Fibroblast of gingiva (primary cell): ENCODE measurements at regions not wholly inside any gene's neighbourhood (a gene's known extent, or its start where the extent isn't known, plus 50 kb on each side); places are given as distances from the start of the nearest gene placed in this dataset.

Source experiments
- DNase-seq: peaks from one replicate; pipeline ENCODE4 v3.0.0-alpha.2; 2011; ENCODE audit warnings: low read depth

DNA sequence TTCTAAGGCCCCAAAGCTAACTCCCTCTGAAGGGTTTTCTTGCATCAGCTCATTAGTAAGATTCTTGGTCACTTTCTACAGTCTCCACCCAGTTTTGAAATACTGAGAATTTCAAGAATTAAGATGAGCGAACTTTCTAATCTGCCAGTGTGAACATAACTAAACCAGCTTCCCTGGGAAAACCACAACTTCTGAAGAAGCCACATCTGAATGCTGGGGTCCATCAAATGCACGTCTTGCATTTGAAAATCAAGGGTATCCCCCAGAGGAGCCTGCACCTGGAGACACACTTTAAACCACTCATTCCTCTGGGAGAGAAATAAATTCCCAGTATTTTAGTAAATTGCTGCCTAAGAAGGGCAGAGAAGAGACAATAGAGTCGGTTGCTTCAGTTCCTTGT, 292.1 kb upstream of the CDH4 start:
- no peak for DNase-seq

- DNase-seq: no peak
Measured at GRCh38 chr20:60960500-60960899, 291.6 kb upstream of the CDH4 start.

DNA sequence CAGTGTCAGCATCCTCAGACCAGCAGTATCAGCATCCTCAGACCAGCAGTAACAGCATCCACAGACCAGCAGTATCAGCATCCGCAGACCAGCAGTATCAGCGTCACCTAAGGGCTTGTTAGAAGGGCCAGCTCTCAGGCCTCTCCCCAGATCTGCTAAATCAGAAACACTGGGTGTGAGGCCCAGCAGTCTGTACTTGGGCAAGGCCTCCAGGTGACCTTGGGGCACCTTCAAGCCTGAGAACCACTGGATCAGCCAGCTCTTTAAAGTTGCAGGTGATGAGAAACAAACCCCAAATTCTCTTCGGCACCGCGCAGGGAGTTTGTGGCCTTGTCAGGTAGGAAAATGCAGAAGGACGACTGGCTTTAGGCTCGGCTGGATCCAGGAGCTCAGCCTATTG, 290.5 kb upstream of the CDH4 start:
- DNase-seq: no peak

DNA sequence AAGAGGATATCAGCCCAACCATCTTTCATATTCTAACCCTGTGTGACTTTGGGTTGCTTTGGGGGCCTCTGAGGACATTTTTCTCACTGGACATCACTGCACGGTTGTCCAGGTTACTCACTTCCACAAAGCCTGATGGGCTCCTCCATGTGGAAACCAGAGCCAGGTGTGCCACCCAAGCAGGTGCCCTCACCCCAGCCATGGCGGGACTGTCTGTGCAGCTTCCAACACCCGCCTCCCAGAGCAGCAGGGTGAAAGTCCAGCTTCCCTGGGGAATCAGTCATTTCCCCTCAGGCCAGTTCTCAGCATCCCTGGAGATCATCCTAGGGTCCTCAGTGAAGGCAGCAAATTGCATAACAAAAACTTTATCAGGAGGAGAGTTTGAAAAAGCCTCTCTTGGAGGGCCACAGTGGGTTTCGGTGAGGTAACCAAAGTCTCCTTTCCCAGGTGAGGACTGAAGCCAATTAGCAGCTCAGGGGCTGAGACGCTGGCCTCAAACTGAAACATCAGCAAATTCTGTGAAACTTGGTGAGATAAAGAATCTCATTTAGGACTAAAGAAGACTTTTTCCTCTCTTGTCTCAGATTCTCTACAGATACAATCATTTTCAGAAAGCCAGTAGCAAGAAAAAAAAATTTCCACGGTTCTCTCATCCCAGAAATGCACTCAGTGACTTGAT, 289.6 kb upstream of the CDH4 start:
- no peak for DNase-seq

GRCh38 chr20:60963146-60963545, 288.9 kb upstream of the CDH4 start:
- DNase-seq: no peak

DNA sequence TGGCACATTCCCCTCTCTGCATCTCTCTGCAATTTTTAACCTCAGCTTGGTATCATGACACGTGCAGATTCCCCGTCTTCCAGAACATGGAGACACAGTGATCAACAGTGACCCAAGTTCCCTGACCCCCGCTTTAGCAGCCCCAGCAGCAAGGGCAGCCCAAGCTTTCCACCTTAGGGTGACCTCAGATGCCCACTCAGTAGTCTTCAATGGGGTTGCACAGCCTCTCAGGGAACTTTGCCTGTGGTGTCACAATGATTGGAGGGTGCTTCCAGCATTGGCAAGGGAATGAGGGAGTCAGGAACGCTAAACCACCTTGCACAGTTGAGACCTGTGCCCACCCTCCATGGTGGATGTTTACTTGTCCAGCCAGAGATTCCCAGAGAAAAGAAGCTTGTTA, 287.1 kb upstream of the CDH4 start:
- DNase-seq: no peak

GRCh38 chr20:60966031-60966430, 286.0 kb upstream of the CDH4 start:
- DNase-seq: no peak

DNA sequence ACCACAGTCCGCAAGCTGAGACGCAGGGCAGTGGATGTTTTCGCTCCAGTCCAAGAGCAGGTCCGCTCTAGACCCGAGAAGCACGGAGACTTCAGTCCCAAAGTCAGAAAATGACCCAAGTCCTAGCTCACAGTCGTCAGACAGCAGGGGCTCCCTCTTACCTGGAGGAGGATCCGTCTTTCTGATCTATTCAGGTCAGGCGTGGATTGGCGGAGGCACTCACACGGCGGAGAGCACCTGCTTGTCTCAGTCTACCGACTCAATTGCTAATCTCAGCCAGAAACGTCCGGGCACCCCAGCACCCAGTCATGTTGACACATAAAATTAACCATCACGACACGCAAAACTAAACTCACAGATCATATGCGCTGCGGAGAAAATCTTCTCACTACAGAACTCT, 285.3 kb upstream of the CDH4 start:
- no peak for DNase-seq

DNA sequence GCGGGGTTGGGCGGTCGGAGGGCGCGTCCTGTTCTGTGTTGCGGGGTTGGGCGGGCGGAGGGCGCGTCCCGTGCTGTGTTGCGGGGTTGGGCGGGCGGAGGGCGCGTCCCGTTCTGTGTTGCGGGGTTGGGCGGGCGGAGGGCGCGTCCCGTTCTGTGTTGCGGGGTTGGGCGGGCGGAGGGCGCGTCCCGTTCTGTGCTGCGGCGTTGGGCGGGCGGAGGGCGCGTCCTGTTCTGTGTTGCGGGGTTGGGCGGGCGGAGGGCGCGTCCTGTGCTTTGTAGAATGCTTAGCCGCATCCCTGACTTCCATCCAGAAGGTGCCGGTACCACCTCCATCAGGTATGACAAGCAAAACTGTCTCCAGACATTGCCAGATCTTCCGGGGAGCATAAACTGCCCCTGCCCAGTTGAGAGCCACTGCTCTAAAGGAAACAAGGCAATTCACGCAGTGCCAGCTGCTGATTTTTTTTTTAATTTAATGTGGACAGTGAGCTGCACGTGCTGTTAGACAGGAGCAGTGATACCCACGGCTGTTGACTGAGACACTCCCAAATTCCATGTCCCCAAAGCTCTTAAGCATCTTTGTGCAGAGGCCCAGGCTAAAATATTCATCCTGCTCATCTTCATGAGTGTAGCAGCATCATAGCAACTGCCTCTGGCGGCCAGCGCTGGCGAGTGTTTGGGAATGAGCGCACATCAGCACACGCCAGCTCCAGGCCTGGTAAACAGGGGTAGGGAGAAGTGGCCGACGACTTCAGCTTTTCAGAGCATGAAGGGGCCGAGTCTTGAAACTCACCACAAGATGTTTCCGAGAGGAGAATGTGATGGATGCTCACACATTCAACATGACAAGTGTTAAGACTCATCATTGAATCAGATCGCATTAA, 284.4 kb upstream of the CDH4 start:
- no peak for DNase-seq

- no peak for DNase-seq
Measured at GRCh38 chr20:60968853-60969720, 283.0 kb upstream of the CDH4 start.

DNA sequence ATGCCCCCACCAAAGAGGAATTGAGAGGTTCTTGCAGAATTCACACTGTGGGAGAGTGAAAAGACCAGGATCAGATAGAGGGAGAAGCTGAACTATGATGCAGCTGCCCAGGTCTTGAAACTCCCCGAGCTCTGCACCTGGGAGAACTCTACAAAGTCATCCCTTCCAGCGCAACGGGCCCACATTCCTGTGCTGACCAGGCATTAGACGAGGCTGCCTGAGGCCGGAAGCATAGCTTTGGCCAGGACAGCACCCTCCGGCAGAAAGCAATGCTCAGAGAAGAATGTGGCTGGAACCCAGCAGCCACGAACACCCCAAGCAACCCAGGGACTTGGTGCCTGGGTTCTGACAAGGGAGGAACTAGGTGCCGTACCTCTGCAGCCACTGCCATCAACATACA, 281.5 kb upstream of the CDH4 start:
- no peak for DNase-seq

DNA sequence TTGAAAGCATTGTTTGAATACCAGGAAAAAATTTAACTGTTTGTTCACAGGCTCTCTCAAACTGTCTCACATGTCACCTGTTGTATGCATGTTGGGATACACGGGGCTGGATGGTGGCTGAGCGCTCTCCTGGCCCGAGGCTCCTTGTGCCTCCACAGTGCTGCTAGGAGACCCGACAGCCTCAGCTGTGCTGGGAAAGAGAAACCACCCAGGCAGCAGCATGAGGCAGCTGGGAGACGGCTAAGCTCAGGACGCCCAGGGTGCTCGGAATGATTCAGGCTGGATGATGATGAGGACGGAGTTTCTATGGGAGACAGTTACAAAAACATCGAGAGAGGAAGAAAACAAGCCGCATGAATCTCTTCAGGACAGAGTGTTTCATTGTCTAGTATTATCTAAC, 278.0 kb upstream of the CDH4 start:
- DNase-seq: no peak

GRCh38 chr20:60974441-60974945, 277.6 kb upstream of the CDH4 start:
- DNase-seq: no peak

DNA sequence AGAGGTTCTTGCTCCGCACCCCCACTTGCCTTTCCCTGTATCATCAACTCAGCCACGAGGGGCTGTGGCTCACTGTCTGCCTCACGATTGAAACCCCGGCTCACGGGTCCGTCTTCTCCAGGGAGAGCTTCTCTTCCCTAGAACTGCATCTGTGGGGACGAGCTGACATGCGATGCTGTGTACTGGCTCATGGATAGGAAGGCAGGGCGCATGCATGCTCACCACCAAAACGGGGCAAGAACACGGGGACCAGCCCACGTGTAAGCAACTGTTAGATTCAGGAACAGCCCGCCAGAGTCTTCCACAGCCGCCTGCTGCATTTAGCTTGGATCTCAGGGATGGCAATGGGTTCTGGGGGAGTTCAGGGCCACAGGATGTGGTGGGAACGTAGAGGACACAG, 275.9 kb upstream of the CDH4 start:
- DNase-seq: no peak

- no peak for DNase-seq
Measured at GRCh38 chr20:60976913-60977312, 275.1 kb upstream of the CDH4 start.

GRCh38 chr20:60977901-60978300, 274.2 kb upstream of the CDH4 start:
- DNase-seq: no peak

GRCh38 chr20:60984666-60985065, 267.4 kb upstream of the CDH4 start:
- no peak for DNase-seq

DNA sequence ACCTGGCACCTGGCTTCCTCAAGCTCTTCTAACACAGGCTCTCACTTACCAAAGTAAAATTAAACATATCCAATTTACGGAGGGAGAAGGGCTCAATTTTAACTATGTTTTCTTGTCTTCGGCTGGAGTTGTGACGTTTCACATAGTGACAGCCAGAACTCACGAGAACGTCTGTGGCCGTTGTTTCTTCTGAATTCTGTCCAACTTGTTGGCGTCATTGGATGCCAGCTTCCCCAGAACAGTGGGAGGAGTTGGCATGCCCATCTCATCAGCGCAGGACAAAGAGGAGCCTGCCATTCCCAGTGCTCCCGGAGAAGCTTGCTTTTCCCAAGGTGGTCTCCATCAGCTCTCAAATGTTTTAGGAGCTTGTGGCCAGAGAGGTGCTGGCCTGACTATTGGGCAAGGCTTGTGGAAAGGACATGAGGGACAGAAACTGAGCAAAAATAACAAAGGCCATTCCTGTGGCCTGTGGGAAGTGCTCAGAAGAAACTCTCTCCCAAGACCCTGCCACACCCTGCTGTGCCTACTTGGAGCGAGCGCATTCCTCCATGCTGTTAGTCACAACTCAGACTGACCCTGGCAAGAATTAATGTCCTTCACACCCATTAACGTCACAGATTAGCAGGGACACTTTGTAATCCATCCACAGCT, 265.4 kb upstream of the CDH4 start:
- DNase-seq: no peak

GRCh38 chr20:60990061-60990460, 262.0 kb upstream of the CDH4 start:
- no peak for DNase-seq

- DNase-seq: no peak
Measured at GRCh38 chr20:60990643-60991042, 261.4 kb upstream of the CDH4 start.

- no peak for DNase-seq
Measured at GRCh38 chr20:60993433-60994044, 258.5 kb upstream of the CDH4 start.

- no peak for DNase-seq
Measured at GRCh38 chr20:60999250-60999649, 252.8 kb upstream of the CDH4 start.
